ENCODE measurements at regions not wholly inside any gene's neighbourhood (a gene's known extent, or its start where the extent isn't known, plus 50 kb on each side); places are given as distances from the start of the nearest gene placed in this dataset.

GRCh38 chr4:24476282-24476681, 108.1 kb downstream of the DHX15 start:
- DNase-seq: peak; percentile 34

GRCh38 chr4:24475756-24476155, 108.6 kb downstream of the DHX15 start:
- DNase-seq: no peak

- DNase-seq: peak; percentile 25
Observed at GRCh38 chr4:24473309-24473721, 111.0 kb downstream of the DHX15 start.

- peak; percentile 61 for DNase-seq
Observed at GRCh38 chr4:24472514-24473308, 111.6 kb downstream of the DHX15 start.

GRCh38 chr4:24472161-24472510, 112.2 kb downstream of the DHX15 start:
- DNase-seq: no peak

GRCh38 chr4:24471486-24472160, 112.7 kb downstream of the DHX15 start:
- DNase-seq: no peak

GRCh38 chr4:24470666-24471485, 113.5 kb downstream of the DHX15 start:
- peak; percentile 36 for DNase-seq

- DNase-seq: no peak
Observed at GRCh38 chr4:24468071-24468470, 116.3 kb downstream of the DHX15 start.

- DNase-seq: no peak
Observed at GRCh38 chr4:24464566-24464965, 119.8 kb downstream of the DHX15 start.

- no peak for DNase-seq
Observed at GRCh38 chr4:24456431-24456830, 127.9 kb downstream of the DHX15 start.

- DNase-seq: no peak
Observed at GRCh38 chr4:24453951-24454350, 130.4 kb downstream of the DHX15 start.

GRCh38 chr4:24451870-24452269, 132.5 kb downstream of the DHX15 start:
- DNase-seq: no peak

GRCh38 chr4:24443200-24443599, 141.2 kb downstream of the DHX15 start:
- no peak for DNase-seq

- no peak for DNase-seq
Observed at GRCh38 chr4:24440765-24441164, 143.6 kb downstream of the DHX15 start.

GRCh38 chr4:24434241-24434640, 150.1 kb downstream of the DHX15 start:
- DNase-seq: no peak

GRCh38 chr4:24433515-24434214, 150.7 kb downstream of the DHX15 start:
- no peak for DNase-seq

GRCh38 chr4:24428850-24429249, 155.5 kb downstream of the DHX15 start:
- DNase-seq: no peak

- no peak for DNase-seq
Observed at GRCh38 chr4:24426557-24426956, 157.8 kb downstream of the DHX15 start.

GRCh38 chr4:24425863-24426262, 158.5 kb downstream of the DHX15 start:
- no peak for DNase-seq

GRCh38 chr4:24423670-24424069, 160.7 kb downstream of the DHX15 start:
- no peak for DNase-seq

GRCh38 chr4:24422644-24423043, 161.7 kb downstream of the DHX15 start:
- no peak for DNase-seq

- DNase-seq: peak; percentile 68
Observed at GRCh38 chr4:24419181-24420034, 164.9 kb downstream of the DHX15 start.
